ENCODE measurements at regions not wholly inside any gene's neighbourhood (a gene's known extent, or its start where the extent isn't known, plus 50 kb on each side); places are given as distances from the start of the nearest gene placed in this dataset.

DNA sequence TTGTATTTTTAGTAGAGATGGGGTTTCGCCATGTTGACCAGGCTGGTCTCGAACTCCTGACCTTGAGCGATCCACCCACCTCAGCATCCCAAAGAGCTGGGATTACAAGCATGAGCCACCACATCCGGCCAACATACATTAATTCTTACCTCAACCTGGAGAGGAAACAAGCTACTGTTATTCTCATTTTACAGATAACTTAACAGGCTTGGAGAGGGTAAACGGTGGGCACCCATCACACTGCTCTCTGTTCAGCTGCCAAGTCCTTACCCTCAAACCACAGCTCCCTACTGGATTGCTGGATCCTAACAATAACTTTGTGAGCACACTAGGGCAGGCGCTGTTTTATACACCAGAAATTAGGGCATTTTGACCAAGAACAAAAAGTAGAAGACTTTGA is 93.6 kb upstream of the BARHL2 start:
- CTCF ChIA-PET: no interaction called here
- DNase-seq (ENCODE audit: low read depth, low spot score): no peak
- no peak overlapping the region for H3K27ac ChIP-seq (ENCODE audit: low read depth, low read length)
- POLR2A ChIA-PET: no interaction called here
- no peak overlapping the region for H3K4me3 ChIP-seq (ENCODE audit: low read depth, low read length)
- no peaks in the 10 kb centered on the region for H3K9me3 ChIP-seq (ENCODE audit: control insufficient read depth, insufficient read depth, low read length)
- TF ChIP-seq, protein P1, sequence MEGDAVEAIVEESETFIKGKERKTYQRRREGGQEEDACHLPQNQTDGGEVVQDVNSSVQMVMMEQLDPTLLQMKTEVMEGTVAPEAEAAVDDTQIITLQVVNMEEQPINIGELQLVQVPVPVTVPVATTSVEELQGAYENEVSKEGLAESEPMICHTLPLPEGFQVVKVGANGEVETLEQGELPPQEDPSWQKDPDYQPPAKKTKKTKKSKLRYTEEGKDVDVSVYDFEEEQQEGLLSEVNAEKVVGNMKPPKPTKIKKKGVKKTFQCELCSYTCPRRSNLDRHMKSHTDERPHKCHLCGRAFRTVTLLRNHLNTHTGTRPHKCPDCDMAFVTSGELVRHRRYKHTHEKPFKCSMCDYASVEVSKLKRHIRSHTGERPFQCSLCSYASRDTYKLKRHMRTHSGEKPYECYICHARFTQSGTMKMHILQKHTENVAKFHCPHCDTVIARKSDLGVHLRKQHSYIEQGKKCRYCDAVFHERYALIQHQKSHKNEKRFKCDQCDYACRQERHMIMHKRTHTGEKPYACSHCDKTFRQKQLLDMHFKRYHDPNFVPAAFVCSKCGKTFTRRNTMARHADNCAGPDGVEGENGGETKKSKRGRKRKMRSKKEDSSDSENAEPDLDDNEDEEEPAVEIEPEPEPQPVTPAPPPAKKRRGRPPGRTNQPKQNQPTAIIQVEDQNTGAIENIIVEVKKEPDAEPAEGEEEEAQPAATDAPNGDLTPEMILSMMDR (IDR thresholded peaks at IDR 0.05; ENCODE audit: low read depth, low read length): no peak
- peaks cover 3% of the 10 kb centered on the region for H3K27me3 ChIP-seq (ENCODE audit: control insufficient read depth, insufficient read depth, low read length)

DNA sequence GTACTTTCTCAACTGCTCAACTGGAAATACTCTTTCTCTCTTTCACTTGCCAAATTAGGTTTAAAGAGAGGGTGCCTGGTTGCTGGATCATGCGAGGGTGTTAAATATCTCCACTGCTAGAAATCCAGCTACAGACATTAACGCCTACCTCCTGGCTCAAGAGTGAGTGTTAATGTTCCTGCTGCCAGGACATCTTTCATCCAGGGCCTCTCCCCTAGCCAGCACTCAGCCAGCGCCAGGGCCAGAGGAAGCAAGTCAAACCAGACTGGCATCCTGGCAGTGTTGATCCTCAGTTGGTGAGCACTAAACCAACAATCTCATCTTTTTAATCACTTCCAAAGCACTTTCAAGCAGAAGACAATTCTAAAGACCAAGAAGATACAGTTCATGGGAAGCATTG is 92.9 kb upstream of the BARHL2 start:
- H3K9me3 ChIP-seq (ENCODE audit: control insufficient read depth, insufficient read depth, low read length): no peaks in the 10 kb centered on the region
- CTCF ChIA-PET: no interaction called here
- POLR2A ChIA-PET: no interaction called here

DNA sequence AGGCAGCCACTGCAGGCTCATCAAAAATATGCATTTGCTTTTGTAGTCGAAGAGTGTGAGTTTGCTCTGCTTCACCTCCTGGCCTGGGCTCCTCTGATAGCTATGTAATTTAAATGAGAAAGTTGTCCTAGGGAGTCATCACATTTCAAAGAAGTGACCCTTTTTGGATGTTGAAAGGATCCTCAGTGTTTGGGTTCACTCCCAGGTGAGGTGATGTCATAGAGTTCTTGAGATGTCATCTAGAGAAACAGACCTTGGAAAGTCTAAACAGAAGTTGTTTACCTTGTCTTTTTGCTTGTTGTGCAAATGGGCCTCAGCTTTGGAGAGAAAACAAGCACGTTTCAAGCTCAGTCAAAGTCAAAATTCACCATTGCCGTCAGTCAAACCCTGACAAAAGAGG is 92.0 kb upstream of the BARHL2 start:
- POLR2A ChIA-PET: no interaction called here
- CTCF ChIA-PET: no interaction called here
- TF ChIP-seq, protein P1 (IDR thresholded peaks at IDR 0.05; ENCODE audit: low read depth, low read length): no peak
- Histone ChIP-seq H3K27me3 (ENCODE audit: control insufficient read depth, insufficient read depth, low read length) (peaks cover 3% of the 10 kb centered on the region), H3K27ac (ENCODE audit: low read depth, low read length) (no peak overlapping the region), H3K4me3 (ENCODE audit: low read depth, low read length) (no peak overlapping the region), H3K9me3 (ENCODE audit: control insufficient read depth, insufficient read depth, low read length) (no peaks in the 10 kb centered on the region)
- DNase-seq (ENCODE audit: low read depth, low spot score): no peak

More for the DNA sequence above, 92.9 kb upstream of the BARHL2 start:
- Histone ChIP-seq H3K27ac (ENCODE audit: low read depth, low read length) (no peak overlapping the region), H3K27me3 (ENCODE audit: control insufficient read depth, insufficient read depth, low read length) (peaks cover 3% of the 10 kb centered on the region), H3K4me3 (ENCODE audit: low read depth, low read length) (no peak overlapping the region)
- TF ChIP-seq, protein P1 (IDR thresholded peaks at IDR 0.05; ENCODE audit: low read depth, low read length): no peak
- no peak for DNase-seq (ENCODE audit: low read depth, low spot score)

DNA sequence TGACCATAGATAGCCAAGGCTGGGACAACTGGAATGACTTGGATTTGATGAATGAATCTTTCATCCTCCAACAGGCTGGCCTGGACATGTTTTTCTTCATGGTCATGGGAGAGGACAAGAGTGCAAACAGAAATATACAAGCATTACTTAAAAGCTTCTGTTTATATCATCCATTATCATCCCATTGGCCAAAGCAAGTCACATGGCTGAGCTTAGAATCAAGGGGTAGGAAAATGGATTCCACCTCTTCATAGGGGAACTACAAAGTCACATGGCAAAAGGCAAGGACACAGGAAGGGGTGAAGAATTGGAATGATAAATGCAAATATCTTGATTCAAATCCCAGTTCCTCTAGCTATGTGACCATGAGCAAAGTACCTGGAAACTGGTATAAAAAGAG is 90.2 kb upstream of the BARHL2 start:
- Histone ChIP-seq H3K27ac (ENCODE audit: low read depth, low read length) (no peak overlapping the region), H3K27me3 (ENCODE audit: control insufficient read depth, insufficient read depth, low read length) (peaks cover 3% of the 10 kb centered on the region), H3K4me3 (ENCODE audit: low read depth, low read length) (no peak overlapping the region), H3K9me3 (ENCODE audit: control insufficient read depth, insufficient read depth, low read length) (no peaks in the 10 kb centered on the region)
- no peak for DNase-seq (ENCODE audit: low read depth, low spot score)
- CTCF ChIA-PET: no interaction called here
- POLR2A ChIA-PET: no interaction called here
- TF ChIP-seq, protein P1 (IDR thresholded peaks at IDR 0.05; ENCODE audit: low read depth, low read length): no peak

DNA sequence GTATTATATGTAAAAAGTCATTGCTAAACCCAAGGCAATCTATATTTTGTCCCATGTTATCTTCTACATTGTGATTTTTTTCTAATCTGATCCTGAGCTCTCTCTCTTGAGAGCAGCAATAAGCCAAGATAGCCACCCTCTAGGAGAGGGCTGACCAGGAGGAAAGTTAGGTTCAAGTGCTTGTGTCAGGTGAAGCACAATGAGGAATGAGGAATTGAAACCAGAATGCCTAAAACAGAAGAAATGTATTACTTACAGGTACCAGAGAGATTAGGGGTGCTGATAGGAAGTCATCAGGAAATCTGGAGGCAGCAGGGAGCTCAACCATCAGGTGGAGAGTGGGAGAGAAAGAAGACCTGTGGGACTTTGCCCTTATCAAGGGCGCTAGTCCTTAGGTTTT is 85.5 kb upstream of the BARHL2 start:
- TF ChIP-seq, protein P1 (IDR thresholded peaks at IDR 0.05; ENCODE audit: low read depth, low read length): no peak
- Histone ChIP-seq H3K27ac (ENCODE audit: low read depth, low read length) (no peak overlapping the region), H3K27me3 (ENCODE audit: control insufficient read depth, insufficient read depth, low read length) (peaks cover 5% of the 10 kb centered on the region), H3K9me3 (ENCODE audit: control insufficient read depth, insufficient read depth, low read length) (no peaks in the 10 kb centered on the region), H3K4me3 (ENCODE audit: low read depth, low read length) (no peak overlapping the region)
- DNase-seq (ENCODE audit: low read depth, low spot score): no peak
- POLR2A ChIA-PET: no interaction called here
- CTCF ChIA-PET: interaction anchor here (1.3 kb wide), 1 partner anchor 49 kb away, joined by 5 read pairs; no protein-coding TSS in a partner anchor

Data from AG04450 (cell line).